ENCODE measurements at regions not wholly inside any gene's neighbourhood (a gene's known extent, or its start where the extent isn't known, plus 50 kb on each side); places are given as distances from the start of the nearest gene placed in this dataset.

GRCh38 chr12:46514886-46515285, 142.3 kb upstream of the SLC38A2 start:
- H3K27ac Mint-ChIP-seq: no peak overlapping the region
- peaks cover 10% of the 10 kb centered on the region for H3K4me1 Mint-ChIP-seq
- CTCF ChIA-PET: no interaction called here
- peaks cover 12% of the 10 kb centered on the region for H3K36me3 Mint-ChIP-seq
- H3K9me3 Mint-ChIP-seq: peaks cover 24% of the 10 kb centered on the region
- TF ChIP-seq JUN (CRISPR knock-in tag; IDR thresholded peaks at IDR 0.05): no peak
- no peak for TF ChIP-seq ELF4 (CRISPR knock-in tag; IDR thresholded peaks at IDR 0.05; ENCODE audit: low read depth)
- TF ChIP-seq, protein P1, sequence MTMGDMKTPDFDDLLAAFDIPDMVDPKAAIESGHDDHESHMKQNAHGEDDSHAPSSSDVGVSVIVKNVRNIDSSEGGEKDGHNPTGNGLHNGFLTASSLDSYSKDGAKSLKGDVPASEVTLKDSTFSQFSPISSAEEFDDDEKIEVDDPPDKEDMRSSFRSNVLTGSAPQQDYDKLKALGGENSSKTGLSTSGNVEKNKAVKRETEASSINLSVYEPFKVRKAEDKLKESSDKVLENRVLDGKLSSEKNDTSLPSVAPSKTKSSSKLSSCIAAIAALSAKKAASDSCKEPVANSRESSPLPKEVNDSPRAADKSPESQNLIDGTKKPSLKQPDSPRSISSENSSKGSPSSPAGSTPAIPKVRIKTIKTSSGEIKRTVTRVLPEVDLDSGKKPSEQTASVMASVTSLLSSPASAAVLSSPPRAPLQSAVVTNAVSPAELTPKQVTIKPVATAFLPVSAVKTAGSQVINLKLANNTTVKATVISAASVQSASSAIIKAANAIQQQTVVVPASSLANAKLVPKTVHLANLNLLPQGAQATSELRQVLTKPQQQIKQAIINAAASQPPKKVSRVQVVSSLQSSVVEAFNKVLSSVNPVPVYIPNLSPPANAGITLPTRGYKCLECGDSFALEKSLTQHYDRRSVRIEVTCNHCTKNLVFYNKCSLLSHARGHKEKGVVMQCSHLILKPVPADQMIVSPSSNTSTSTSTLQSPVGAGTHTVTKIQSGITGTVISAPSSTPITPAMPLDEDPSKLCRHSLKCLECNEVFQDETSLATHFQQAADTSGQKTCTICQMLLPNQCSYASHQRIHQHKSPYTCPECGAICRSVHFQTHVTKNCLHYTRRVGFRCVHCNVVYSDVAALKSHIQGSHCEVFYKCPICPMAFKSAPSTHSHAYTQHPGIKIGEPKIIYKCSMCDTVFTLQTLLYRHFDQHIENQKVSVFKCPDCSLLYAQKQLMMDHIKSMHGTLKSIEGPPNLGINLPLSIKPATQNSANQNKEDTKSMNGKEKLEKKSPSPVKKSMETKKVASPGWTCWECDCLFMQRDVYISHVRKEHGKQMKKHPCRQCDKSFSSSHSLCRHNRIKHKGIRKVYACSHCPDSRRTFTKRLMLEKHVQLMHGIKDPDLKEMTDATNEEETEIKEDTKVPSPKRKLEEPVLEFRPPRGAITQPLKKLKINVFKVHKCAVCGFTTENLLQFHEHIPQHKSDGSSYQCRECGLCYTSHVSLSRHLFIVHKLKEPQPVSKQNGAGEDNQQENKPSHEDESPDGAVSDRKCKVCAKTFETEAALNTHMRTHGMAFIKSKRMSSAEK (CRISPR knock-in tag; IDR thresholded peaks at IDR 0.05; ENCODE audit: borderline replicate concordance): no peak
- TF ChIP-seq ZMAT4 (CRISPR knock-in tag; IDR thresholded peaks at IDR 0.05): no peak
- TF ChIP-seq SMAD4 (CRISPR knock-in tag; IDR thresholded peaks at IDR 0.05): no peak
- TF ChIP-seq KAT7 (CRISPR knock-in tag; IDR thresholded peaks at IDR 0.05; ENCODE audit: borderline replicate concordance): no peak
- TF ChIP-seq NR1H2 (CRISPR knock-in tag; IDR thresholded peaks at IDR 0.05): no peak
- no peak for TF ChIP-seq ZNF396 (CRISPR knock-in tag; IDR thresholded peaks at IDR 0.05; ENCODE audit: borderline replicate concordance)
- TF ChIP-seq, protein P2, sequence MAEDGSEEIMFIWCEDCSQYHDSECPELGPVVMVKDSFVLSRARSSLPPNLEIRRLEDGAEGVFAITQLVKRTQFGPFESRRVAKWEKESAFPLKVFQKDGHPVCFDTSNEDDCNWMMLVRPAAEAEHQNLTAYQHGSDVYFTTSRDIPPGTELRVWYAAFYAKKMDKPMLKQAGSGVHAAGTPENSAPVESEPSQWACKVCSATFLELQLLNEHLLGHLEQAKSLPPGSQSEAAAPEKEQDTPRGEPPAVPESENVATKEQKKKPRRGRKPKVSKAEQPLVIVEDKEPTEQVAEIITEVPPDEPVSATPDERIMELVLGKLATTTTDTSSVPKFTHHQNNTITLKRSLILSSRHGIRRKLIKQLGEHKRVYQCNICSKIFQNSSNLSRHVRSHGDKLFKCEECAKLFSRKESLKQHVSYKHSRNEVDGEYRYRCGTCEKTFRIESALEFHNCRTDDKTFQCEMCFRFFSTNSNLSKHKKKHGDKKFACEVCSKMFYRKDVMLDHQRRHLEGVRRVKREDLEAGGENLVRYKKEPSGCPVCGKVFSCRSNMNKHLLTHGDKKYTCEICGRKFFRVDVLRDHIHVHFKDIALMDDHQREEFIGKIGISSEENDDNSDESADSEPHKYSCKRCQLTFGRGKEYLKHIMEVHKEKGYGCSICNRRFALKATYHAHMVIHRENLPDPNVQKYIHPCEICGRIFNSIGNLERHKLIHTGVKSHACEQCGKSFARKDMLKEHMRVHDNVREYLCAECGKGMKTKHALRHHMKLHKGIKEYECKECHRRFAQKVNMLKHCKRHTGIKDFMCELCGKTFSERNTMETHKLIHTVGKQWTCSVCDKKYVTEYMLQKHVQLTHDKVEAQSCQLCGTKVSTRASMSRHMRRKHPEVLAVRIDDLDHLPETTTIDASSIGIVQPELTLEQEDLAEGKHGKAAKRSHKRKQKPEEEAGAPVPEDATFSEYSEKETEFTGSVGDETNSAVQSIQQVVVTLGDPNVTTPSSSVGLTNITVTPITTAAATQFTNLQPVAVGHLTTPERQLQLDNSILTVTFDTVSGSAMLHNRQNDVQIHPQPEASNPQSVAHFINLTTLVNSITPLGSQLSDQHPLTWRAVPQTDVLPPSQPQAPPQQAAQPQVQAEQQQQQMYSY (CRISPR knock-in tag; IDR thresholded peaks at IDR 0.05): no peak
- no peak for TF ChIP-seq FOXJ3 (CRISPR knock-in tag; IDR thresholded peaks at IDR 0.05; ENCODE audit: borderline replicate concordance)
- TF ChIP-seq OVOL2 (CRISPR knock-in tag; IDR thresholded peaks at IDR 0.05; ENCODE audit: borderline replicate concordance): no peak
- TF ChIP-seq FOXP4 (CRISPR knock-in tag; IDR thresholded peaks at IDR 0.05): no peak
- no peak for TF ChIP-seq NR3C1 (CRISPR knock-in tag; conservative IDR thresholded peaks at IDR 0.05; ENCODE audit: low read depth)
- TF ChIP-seq HMGXB4 (CRISPR knock-in tag; IDR thresholded peaks at IDR 0.05): no peak
- no peak for TF ChIP-seq SOX15 (CRISPR knock-in tag; IDR thresholded peaks at IDR 0.05)
- TF ChIP-seq, protein P3, sequence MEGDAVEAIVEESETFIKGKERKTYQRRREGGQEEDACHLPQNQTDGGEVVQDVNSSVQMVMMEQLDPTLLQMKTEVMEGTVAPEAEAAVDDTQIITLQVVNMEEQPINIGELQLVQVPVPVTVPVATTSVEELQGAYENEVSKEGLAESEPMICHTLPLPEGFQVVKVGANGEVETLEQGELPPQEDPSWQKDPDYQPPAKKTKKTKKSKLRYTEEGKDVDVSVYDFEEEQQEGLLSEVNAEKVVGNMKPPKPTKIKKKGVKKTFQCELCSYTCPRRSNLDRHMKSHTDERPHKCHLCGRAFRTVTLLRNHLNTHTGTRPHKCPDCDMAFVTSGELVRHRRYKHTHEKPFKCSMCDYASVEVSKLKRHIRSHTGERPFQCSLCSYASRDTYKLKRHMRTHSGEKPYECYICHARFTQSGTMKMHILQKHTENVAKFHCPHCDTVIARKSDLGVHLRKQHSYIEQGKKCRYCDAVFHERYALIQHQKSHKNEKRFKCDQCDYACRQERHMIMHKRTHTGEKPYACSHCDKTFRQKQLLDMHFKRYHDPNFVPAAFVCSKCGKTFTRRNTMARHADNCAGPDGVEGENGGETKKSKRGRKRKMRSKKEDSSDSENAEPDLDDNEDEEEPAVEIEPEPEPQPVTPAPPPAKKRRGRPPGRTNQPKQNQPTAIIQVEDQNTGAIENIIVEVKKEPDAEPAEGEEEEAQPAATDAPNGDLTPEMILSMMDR (IDR thresholded peaks at IDR 0.05): no peak
- TF ChIP-seq, protein P4, sequence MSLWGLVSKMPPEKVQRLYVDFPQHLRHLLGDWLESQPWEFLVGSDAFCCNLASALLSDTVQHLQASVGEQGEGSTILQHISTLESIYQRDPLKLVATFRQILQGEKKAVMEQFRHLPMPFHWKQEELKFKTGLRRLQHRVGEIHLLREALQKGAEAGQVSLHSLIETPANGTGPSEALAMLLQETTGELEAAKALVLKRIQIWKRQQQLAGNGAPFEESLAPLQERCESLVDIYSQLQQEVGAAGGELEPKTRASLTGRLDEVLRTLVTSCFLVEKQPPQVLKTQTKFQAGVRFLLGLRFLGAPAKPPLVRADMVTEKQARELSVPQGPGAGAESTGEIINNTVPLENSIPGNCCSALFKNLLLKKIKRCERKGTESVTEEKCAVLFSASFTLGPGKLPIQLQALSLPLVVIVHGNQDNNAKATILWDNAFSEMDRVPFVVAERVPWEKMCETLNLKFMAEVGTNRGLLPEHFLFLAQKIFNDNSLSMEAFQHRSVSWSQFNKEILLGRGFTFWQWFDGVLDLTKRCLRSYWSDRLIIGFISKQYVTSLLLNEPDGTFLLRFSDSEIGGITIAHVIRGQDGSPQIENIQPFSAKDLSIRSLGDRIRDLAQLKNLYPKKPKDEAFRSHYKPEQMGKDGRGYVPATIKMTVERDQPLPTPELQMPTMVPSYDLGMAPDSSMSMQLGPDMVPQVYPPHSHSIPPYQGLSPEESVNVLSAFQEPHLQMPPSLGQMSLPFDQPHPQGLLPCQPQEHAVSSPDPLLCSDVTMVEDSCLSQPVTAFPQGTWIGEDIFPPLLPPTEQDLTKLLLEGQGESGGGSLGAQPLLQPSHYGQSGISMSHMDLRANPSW (CRISPR knock-in tag; conservative IDR thresholded peaks at IDR 0.05; ENCODE audit: low read depth): no peak
- TF ChIP-seq USF1 (CRISPR knock-in tag; IDR thresholded peaks at IDR 0.05): no peak
- no peak for TF ChIP-seq SP1 (CRISPR knock-in tag; conservative IDR thresholded peaks at IDR 0.05)
- no peaks in the 10 kb centered on the region for H3K27me3 Mint-ChIP-seq (ENCODE audit: low read depth)
- DNase-seq (ENCODE audit: low spot score): no peak
- no peak overlapping the region for H3K4me3 Mint-ChIP-seq
- POLR2A ChIA-PET: no interaction called here
- ATAC-seq: no peak

Measured in WTC11 (cell line).